Smooth muscle cell (in vitro differentiated cells): ENCODE measurements at regions not wholly inside any gene's neighbourhood (a gene's known extent, or its start where the extent isn't known, plus 50 kb on each side); places are given as distances from the start of the nearest gene placed in this dataset.

Source experiments
- DNase-seq: peaks from one replicate; lab custom pipeline; 2025; ENCODE audit not compliant: unreplicated experiment; lab: John Stamatoyannopoulos, UW
- H2AFZ ChIP-seq: fragments of 200-600 bp; sonication (generic); 2 replicates; pipeline ENCODE4 v1.6.0; 2016; ENCODE audit warnings: antibody characterized with exemption, low read depth, mild to moderate bottlenecking
- H3F3A ChIP-seq: fragments of 200-600 bp; sonication (generic); 2 replicates; pipeline ENCODE4 v1.6.0; 2017; ENCODE audit warnings: antibody characterized with exemption, low read depth
- H3K27ac ChIP-seq: fragments of 200-600 bp; sonication (generic); 2 replicates; pipeline ENCODE4 v1.5.1; 2016; ENCODE audit warnings: low read depth, mild to moderate bottlenecking
- H3K27me3 ChIP-seq: fragments of 200-600 bp; sonication (generic); 2 replicates; pipeline ENCODE4 v1.6.1; 2016; ENCODE audit warnings: low read depth, mild to moderate bottlenecking
- H3K36me3 ChIP-seq: fragments of 200-600 bp; sonication (generic); 2 replicates; pipeline ENCODE4 v1.5.1; 2016; ENCODE audit warnings: low read depth
- H3K4me1 ChIP-seq: fragments of 200-600 bp; sonication (generic); 2 replicates; pipeline ENCODE4 v1.5.1; 2016; ENCODE audit warnings: low read depth
- H3K4me2 ChIP-seq: fragments of 200-600 bp; sonication (generic); 2 replicates; pipeline ENCODE4 v1.6.0; 2016; ENCODE audit warnings: mild to moderate bottlenecking
- H3K4me3 ChIP-seq: fragments of 200-600 bp; sonication (generic); 2 replicates; pipeline ENCODE4 v1.5.1; 2016; ENCODE audit warnings: mild to moderate bottlenecking
- H3K79me2 ChIP-seq: fragments of 200-600 bp; sonication (generic); 2 replicates; pipeline ENCODE4 v1.6.0; 2016; ENCODE audit warnings: low read depth, mild to moderate bottlenecking
- H3K9ac ChIP-seq: fragments of 200-600 bp; sonication (generic); 2 replicates; pipeline ENCODE4 v1.6.0; 2016; ENCODE audit warnings: low read depth
- H3K9me3 ChIP-seq: fragments of 200-600 bp; sonication (generic); replicated peaks from 2 replicates; pipeline ENCODE4 v1.5.1; 2016; ENCODE audit warnings: low read depth
- H4K20me1 ChIP-seq: fragments of 200-600 bp; sonication (generic); 2 replicates; pipeline ENCODE4 v1.6.0; 2016; ENCODE audit warnings: low read depth
- CTCF ChIP-seq: fragments of 200-600 bp; sonication (generic); IDR thresholded peaks from 2 replicates; pipeline ENCODE4 v1.5.1; 2017; ENCODE audit warnings: borderline replicate concordance, mild to moderate bottlenecking, antibody characterized with exemption; ENCODE audit not compliant: insufficient read depth, poor library complexity, severe bottlenecking
- WGBS: methylation state at CpG from one replicate; pipeline ENCODE4 v1.1.7; 2016; ENCODE audit warnings: low lambda C conversion rate; 5-methylcytosine and 5-hydroxymethylcytosine counted together

- WGBS: 89% methylated on average over 4 of the region's 4 CpGs
- no peak overlapping the region for H3K4me3 ChIP-seq
Observed at GRCh38 chr7:46201961-46202360, 280.9 kb upstream of the IGFBP3 start.

GRCh38 chr7:46198701-46199100, 277.6 kb upstream of the IGFBP3 start:
- no peaks in the 10 kb centered on the region for H3K36me3 ChIP-seq
- no peak overlapping the region for H2AFZ ChIP-seq
- H3K4me1 ChIP-seq: no peaks in the 10 kb centered on the region
- H3K4me2 ChIP-seq: no peak overlapping the region
- no peak for TF ChIP-seq CTCF
- no peak overlapping the region for H3K27ac ChIP-seq
- no peak for DNase-seq
- no peak overlapping the region for H3K4me3 ChIP-seq
- 94% methylated on average over 1 of the region's 1 CpG for WGBS
- H3K9me3 ChIP-seq: no peaks in the 10 kb centered on the region
- H4K20me1 ChIP-seq: no peaks in the 10 kb centered on the region
- no peaks in the 10 kb centered on the region for H3K27me3 ChIP-seq
- H3K9ac ChIP-seq: no peak overlapping the region
- H3F3A ChIP-seq: no peaks in the 10 kb centered on the region
- H3K79me2 ChIP-seq: peaks cover 4% of the 10 kb centered on the region

More at GRCh38 chr7:46201961-46202360, 280.9 kb upstream of the IGFBP3 start:
- no peaks in the 10 kb centered on the region for H4K20me1 ChIP-seq
- H3K27me3 ChIP-seq: no peaks in the 10 kb centered on the region
- no peak for DNase-seq
- no peak overlapping the region for H3K9ac ChIP-seq
- H3K9me3 ChIP-seq: no peaks in the 10 kb centered on the region
- no peaks in the 10 kb centered on the region for H3K4me1 ChIP-seq
- H3K79me2 ChIP-seq: no peaks in the 10 kb centered on the region
- no peak for TF ChIP-seq CTCF
- H3K27ac ChIP-seq: no peak overlapping the region
- no peaks in the 10 kb centered on the region for H3K36me3 ChIP-seq
- H2AFZ ChIP-seq: no peak overlapping the region
- H3K4me2 ChIP-seq: no peak overlapping the region
- no peaks in the 10 kb centered on the region for H3F3A ChIP-seq

GRCh38 chr7:46197785-46198540, 276.9 kb upstream of the IGFBP3 start:
- H3K9me3 ChIP-seq: no peaks in the 10 kb centered on the region
- no peaks in the 10 kb centered on the region for H3K4me1 ChIP-seq
- no peak overlapping the region for H2AFZ ChIP-seq
- no peak for TF ChIP-seq CTCF
- DNase-seq: no peak
- no peaks in the 10 kb centered on the region for H3F3A ChIP-seq
- WGBS: 92% methylated on average over 7 of the region's 7 CpGs
- no peak overlapping the region for H3K27ac ChIP-seq
- peaks cover 4% of the 10 kb centered on the region for H3K79me2 ChIP-seq
- H3K27me3 ChIP-seq: no peaks in the 10 kb centered on the region
- H3K36me3 ChIP-seq: no peaks in the 10 kb centered on the region
- no peaks in the 10 kb centered on the region for H4K20me1 ChIP-seq
- H3K4me2 ChIP-seq: no peak overlapping the region
- no peak overlapping the region for H3K4me3 ChIP-seq
- H3K9ac ChIP-seq: no peak overlapping the region

- no peak for DNase-seq
- no peak overlapping the region for H3K9ac ChIP-seq
Observed at GRCh38 chr7:46195934-46196333, 274.9 kb upstream of the IGFBP3 start.

More at GRCh38 chr7:46195934-46196333, 274.9 kb upstream of the IGFBP3 start:
- no peak overlapping the region for H2AFZ ChIP-seq
- H3K4me3 ChIP-seq: no peak overlapping the region
- TF ChIP-seq CTCF: no peak
- no peaks in the 10 kb centered on the region for H3K27me3 ChIP-seq
- no peak overlapping the region for H3K4me2 ChIP-seq
- H3K36me3 ChIP-seq: no peaks in the 10 kb centered on the region
- no peak overlapping the region for H3K27ac ChIP-seq
- peaks cover 11% of the 10 kb centered on the region for H3K4me1 ChIP-seq
- peaks cover 4% of the 10 kb centered on the region for H3K79me2 ChIP-seq
- H3K9me3 ChIP-seq: no peaks in the 10 kb centered on the region
- H4K20me1 ChIP-seq: no peaks in the 10 kb centered on the region
- 91% methylated on average over 3 of the region's 3 CpGs for WGBS
- H3F3A ChIP-seq: no peaks in the 10 kb centered on the region
